Renal cortex interstitium (tissue), 11 donors: ENCODE measurements at regions not wholly inside any gene's neighbourhood (a gene's known extent, or its start where the extent isn't known, plus 50 kb on each side); places are given as distances from the start of the nearest gene placed in this dataset.
A peak's percentile ranks its signal among the peaks of the same experiment; 100 is the strongest.
"Not testable (repeated sequence)": the region's sequence is repeated elsewhere in the genome, so short reads cannot be mapped to it uniquely, and the experiment has no call there.

Experiments used
- DNase-seq, 11 donors: peaks; one replicate each; pipeline ENCODE4 v3.0.0-alpha.2; 2013; ENCODE audit warnings: low read depth in 9 of 11, low spot score in 4 of 11; ENCODE audit errors: extremely low read depth in 1 of 11

GRCh38 chr17:63070031-63070430 lies 104.0 kb downstream of the TANC2 start:
- DNase-seq: no peak

DNA sequence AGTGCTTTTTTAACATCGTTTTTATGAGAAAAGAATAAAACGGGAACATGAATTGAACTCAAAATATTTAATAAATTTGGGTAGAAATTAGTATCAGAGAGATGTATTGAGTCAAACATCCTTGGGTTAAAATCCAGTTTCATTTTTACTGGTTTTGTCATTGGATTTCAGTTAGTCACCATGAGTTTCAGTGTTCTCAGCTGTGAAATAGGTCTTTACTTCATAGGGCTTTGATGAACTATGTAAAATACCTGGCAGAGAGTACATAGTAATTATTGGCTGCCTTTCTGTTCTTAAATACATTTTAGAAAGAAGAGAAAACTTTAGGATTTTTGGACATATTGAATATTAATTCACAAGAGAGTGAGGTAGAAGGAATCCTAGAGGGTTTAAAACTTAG lies 105.8 kb downstream of the TANC2 start:
- DNase-seq: no peak

DNA sequence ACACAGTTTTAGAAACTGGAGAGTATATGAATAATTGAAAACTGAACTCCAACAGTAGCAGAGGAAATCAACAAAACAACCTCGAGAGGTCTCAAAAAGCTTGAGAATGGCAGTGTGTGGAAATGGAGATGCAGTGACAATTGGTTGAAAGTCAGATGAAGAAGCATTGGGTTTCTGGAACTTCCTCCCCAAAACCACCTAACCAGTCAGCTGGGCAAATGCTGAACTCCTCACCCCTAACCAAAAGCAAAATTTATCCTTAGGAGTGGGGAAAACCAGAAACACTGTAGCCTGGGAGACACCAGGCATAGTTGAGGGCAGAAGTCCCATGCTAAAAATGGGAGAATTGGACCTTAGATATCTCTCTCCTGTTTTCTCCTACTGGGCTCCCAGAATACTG lies 109.9 kb downstream of the TANC2 start:
- no peak for DNase-seq

GRCh38 chr17:63078707-63079106 lies 112.7 kb downstream of the TANC2 start:
- no peak for DNase-seq

- peak in 7 of 11 donors; percentile 6 to 23 (median 13) for DNase-seq
Observed at GRCh38 chr17:63082273-63082861, 116.3 kb downstream of the TANC2 start.

DNA sequence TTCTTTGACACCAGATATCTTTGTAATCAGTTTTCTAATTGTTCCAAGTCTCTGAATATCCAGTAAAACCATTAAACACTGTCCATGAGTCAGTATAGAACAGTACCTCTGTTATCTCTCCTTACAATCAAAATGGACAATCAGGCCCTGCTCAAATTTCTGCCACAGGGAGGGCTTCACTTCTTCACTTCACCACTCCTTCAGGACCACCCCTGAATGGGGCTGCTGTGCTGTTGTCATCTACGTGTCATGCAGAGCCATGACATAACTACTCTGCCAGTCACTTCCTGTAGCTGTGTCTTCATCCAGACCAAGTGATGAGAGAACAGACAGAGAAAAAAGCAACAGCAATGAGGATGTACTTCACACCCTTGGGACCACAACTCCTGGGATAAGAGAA lies 116.9 kb downstream of the TANC2 start:
- no peak for DNase-seq

- DNase-seq: no peak
Observed at GRCh38 chr17:63086483-63087185, 120.6 kb downstream of the TANC2 start.

DNA sequence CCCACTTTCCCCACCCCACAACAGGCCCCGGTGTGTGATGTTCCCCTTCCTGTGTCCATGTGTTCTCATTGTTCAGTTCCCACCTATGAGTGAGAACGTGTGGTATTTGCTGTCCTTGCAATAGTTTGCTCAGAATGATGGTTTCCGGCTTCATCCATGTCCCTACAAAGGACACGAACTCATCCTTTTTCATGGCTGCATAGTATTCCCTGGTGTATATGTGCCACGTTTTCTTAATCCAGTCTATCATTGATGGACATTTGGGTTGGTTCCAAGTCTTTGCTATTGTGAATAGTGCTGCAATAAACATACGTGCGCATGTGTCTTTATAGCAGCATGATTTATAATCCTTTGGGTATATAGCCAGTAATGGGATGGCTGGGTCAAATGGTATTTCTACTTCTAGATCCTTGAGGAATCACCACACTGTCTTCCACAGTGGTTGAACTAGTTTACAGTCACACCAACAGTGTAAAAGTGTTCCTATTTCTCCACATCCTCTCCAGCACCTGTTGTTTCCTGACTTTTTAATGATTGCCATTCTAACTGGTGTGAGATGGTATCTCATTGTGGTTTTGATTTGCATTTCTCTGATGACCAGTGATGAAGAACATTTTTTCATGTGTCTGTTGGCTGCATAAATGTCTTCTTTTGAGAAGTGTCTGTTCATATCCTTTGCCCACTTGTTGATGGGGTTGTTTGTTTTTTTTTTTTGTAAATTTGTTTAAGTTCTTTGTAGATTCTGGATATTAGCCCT lies 124.5 kb downstream of the TANC2 start:
- not testable (repeated sequence) for DNase-seq

- DNase-seq: not testable (repeated sequence)
Observed at GRCh38 chr17:63091909-63092308, 125.9 kb downstream of the TANC2 start.

DNA sequence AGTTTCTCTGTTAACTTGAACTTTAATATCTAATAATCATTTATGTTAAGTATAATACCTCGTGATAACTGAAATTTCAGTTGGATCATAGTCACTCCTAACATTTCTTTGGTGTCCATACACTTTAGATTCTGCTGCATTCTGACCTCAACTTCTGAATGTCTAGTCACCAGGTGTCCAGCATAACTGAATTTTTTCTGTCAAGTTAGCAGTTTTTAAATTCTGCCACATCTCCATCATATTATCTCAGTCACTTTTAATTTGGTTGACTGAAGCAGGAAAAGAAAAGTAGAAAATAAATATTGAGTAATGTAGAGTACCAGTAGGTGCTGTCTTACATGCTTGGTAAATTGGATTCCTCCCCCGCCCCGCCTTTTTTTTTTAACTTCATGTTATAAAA lies 128.6 kb downstream of the TANC2 start:
- no peak for DNase-seq

DNA sequence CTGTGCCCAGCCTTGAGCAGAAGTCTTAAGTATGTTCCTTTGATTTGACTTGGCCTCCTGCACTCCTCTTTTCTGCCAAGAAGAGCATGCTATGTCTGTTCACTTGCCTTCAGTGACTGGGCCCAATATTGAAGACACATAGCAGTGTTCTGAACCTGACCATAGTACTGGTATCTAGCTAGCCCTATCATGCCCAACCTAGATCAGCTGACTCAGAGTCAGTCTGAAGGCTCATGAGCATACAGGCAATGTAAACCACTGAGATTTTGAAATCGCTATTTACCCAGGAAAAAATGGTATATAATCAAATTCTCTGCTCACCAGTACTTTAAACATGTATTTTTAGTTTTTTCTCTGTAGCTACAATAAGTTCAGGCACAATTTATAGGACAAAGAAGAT lies 129.4 kb downstream of the TANC2 start:
- DNase-seq: no peak

- DNase-seq: no peak
Observed at GRCh38 chr17:63095879-63096278, 129.8 kb downstream of the TANC2 start.

GRCh38 chr17:63096426-63096825 lies 130.4 kb downstream of the TANC2 start:
- no peak for DNase-seq

- DNase-seq: no peak
Observed at GRCh38 chr17:63099425-63099824, 133.4 kb downstream of the TANC2 start.

- DNase-seq: no peak
Observed at GRCh38 chr17:63102034-63102433, 136.0 kb downstream of the TANC2 start.

GRCh38 chr17:63106050-63106449 lies 140.0 kb downstream of the TANC2 start:
- DNase-seq: no peak

- no peak for DNase-seq
Observed at GRCh38 chr17:63109661-63110060, 143.6 kb downstream of the TANC2 start.

GRCh38 chr17:63113167-63113566 lies 147.1 kb downstream of the TANC2 start:
- DNase-seq: no peak

- no peak for DNase-seq
Observed at GRCh38 chr17:63116228-63116627, 150.2 kb downstream of the TANC2 start.
